Right lobe of liver (tissue), 6 donors: ENCODE measurements at regions not wholly inside any gene's neighbourhood (a gene's known extent, or its start where the extent isn't known, plus 50 kb on each side); places are given as distances from the start of the nearest gene placed in this dataset.
"Not testable (repeated sequence)": the region's sequence is repeated elsewhere in the genome, so short reads cannot be mapped to it uniquely, and the experiment has no call there.

Experiments
- ATAC-seq, 4 donors: fragments of 200-7000 bp; cut with Tn5 transposase; one replicate each; pipeline ENCODE4 v1.9.1; 2020; ENCODE audit warnings: mild to moderate bottlenecking in 4 of 4, moderate library complexity in 4 of 4
- DNase-seq, 3 donors: peaks; one replicate each; pipeline ENCODE4 v3.0.0-alpha.2; 2020
- H3K27ac ChIP-seq, 3 donors: fragments of 200-600 bp; one replicate each; pipeline ENCODE4 v1.8.0; 2022
- H3K27me3 ChIP-seq, 2 donors: fragments of 200-600 bp; one replicate each; pipeline ENCODE4 v1.8.0; 2022
- H3K36me3 ChIP-seq, 4 donors: fragments of 200-600 bp; sonication (generic) in 1 of 4; one replicate each; pipeline versions ENCODE4 v1.5.1 to v1.8.0; 2017 to 2022; ENCODE audit warnings: control low read depth in 1 of 4
- H3K4me1 ChIP-seq, 4 donors: fragments of 200-600 bp; sonication (generic) in 1 of 4; one replicate each; pipeline versions ENCODE4 v1.5.1 to v1.8.0; 2017 to 2022; ENCODE audit warnings: control low read depth in 1 of 4
- H3K4me3 ChIP-seq, 3 donors: fragments of 200-600 bp; one replicate each; pipeline ENCODE4 v1.8.0; 2022
- H3K9me3 ChIP-seq, 4 donors: fragments of 200-600 bp; sonication (generic) in 1 of 4; one replicate each; pipeline versions ENCODE4 v1.5.1 to v1.8.0; 2017 to 2022; ENCODE audit warnings: control low read depth in 1 of 4
- CTCF ChIP-seq, 4 donors: fragments of 200-600 bp in 3 of 4; fragments of 450-650 bp in 1 of 4; IDR thresholded peaks; one replicate each; pipeline versions ENCODE4 v1.5.1 to v1.8.0; 2016 to 2022; ENCODE audit warnings: antibody characterized with exemption in 4 of 4, mild to moderate bottlenecking in 2 of 4
- POLR2A ChIP-seq: fragments of 450-650 bp; IDR thresholded peaks from one replicate; pipeline ENCODE4 v1.6.1; 2017; ENCODE audit warnings: antibody characterized with exemption, mild to moderate bottlenecking
- WGBS: methylation state at CpG from one replicate; pipeline ENCODE4 v1.1.6; 2018; ENCODE audit warnings: low coverage, low lambda C conversion rate; ENCODE audit not compliant: insufficient coverage; ENCODE audit errors: missing lambda C conversion rate; 5-methylcytosine and 5-hydroxymethylcytosine counted together
- intact Hi-C, 2 donors: fragments of 100-400 bp; cut with DNase I; formaldehyde crosslinking; loops; one replicate each; pipeline versions ENCODE4 v1.11.2 to v1.14.1; 2022
- donor health status: DM: no; HTN: yes; CAD: no.
- donor health status: DM: no; HTN: no; CAD: no.
- donor health status: DM: no; HTN: no; CAD: no.
- donor health status: DM: no; HTN: yes; CAD: no.
- donor health status: DM: no; HTN: yes; CAD: no.

DNA sequence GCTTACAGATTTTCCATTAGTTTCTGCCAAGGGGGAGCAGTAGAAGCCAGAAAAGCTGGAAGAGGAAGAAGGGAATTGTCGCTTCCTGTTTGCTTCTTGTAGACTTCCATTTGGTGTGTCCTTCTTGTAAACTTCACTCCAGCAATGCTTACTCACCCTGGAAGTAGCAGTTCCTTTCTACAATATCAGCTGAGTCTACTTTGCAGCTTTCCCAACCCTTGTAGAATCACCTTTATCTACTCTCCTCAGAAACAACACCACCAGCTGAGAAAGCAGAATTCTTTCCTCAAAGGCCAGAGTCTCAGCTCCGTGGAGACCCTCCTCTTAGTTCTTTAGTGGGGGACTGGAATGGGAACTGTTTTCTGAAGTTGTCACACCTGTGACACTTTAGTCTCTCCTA, 1136.7 kb upstream of the TMPRSS15 start:
- Histone ChIP-seq H3K4me1 (no peaks in the 10 kb centered on the region), H3K36me3 (no peaks in the 10 kb centered on the region), H3K9me3 (no peaks in the 10 kb centered on the region), H3K27me3 (no peaks in the 10 kb centered on the region), H3K27ac (no peak overlapping the region), H3K4me3 (no peak overlapping the region)
- ATAC-seq, result no peak
- no peak for TF ChIP-seq POLR2A
- TF ChIP-seq CTCF (IDR thresholded peaks at IDR 0.05), result no peak
- WGBS, result 34% methylated on average over 2 of the region's 2 CpGs
- DNase-seq, result no peak
- intact Hi-C loops, result no loop called here

- intact Hi-C loops, result no loop called here
- H3K4me1 ChIP-seq, result no peaks in the 10 kb centered on the region
- no peak for ATAC-seq
- no peaks in the 10 kb centered on the region for H3K36me3 ChIP-seq
- WGBS, result 32% methylated on average over 2 of the region's 2 CpGs
- H3K9me3 ChIP-seq, result no peaks in the 10 kb centered on the region
- DNase-seq, result no peak
- TF ChIP-seq CTCF (IDR thresholded peaks at IDR 0.05), result no peak
- no peak for TF ChIP-seq POLR2A
- H3K27me3 ChIP-seq, result no peaks in the 10 kb centered on the region
- no peak overlapping the region for H3K27ac ChIP-seq
- H3K4me3 ChIP-seq, result no peak overlapping the region
Measured at GRCh38 chr21:19541602-19542001, 1138.0 kb upstream of the TMPRSS15 start.

- 38% methylated on average over 3 of the region's 4 CpGs for WGBS
- H3K27me3 ChIP-seq, H3K4me3 ChIP-seq, ATAC-seq, H3K36me3 ChIP-seq, intact Hi-C loops, DNase-seq, H3K4me1 ChIP-seq, H3K9me3 ChIP-seq, H3K27ac ChIP-seq: not testable (repeated sequence)
Measured at GRCh38 chr21:19544493-19544892, 1140.9 kb upstream of the TMPRSS15 start.

- H3K9me3 ChIP-seq, result no peaks in the 10 kb centered on the region
- no peak overlapping the region for H3K27ac ChIP-seq
- ATAC-seq (no peak), DNase-seq (no peak)
- no peaks in the 10 kb centered on the region for H3K4me1 ChIP-seq
- WGBS, result 57% methylated on average over 7 of the region's 7 CpGs
- intact Hi-C loops, result no loop called here
- TF ChIP-seq CTCF (IDR thresholded peaks at IDR 0.05), result no peak
- TF ChIP-seq POLR2A, result no peak
- H3K4me3 ChIP-seq, result no peak overlapping the region
- H3K27me3 ChIP-seq, result no peaks in the 10 kb centered on the region
- no peaks in the 10 kb centered on the region for H3K36me3 ChIP-seq
Measured at GRCh38 chr21:19547951-19548840, 1144.6 kb upstream of the TMPRSS15 start.

GRCh38 chr21:19553919-19554615, 1150.5 kb upstream of the TMPRSS15 start:
- H3K4me3 ChIP-seq, result no peak overlapping the region
- intact Hi-C loops, result no loop called here
- WGBS, result 37% methylated on average over 2 of the region's 2 CpGs
- DNase-seq (no peak), ATAC-seq (no peak)
- H3K27me3 ChIP-seq, result no peaks in the 10 kb centered on the region
- H3K36me3 ChIP-seq, result no peaks in the 10 kb centered on the region
- no peaks in the 10 kb centered on the region for H3K4me1 ChIP-seq
- TF ChIP-seq POLR2A (no peak), CTCF (IDR thresholded peaks at IDR 0.05) (no peak)
- no peaks in the 10 kb centered on the region for H3K9me3 ChIP-seq
- no peak overlapping the region for H3K27ac ChIP-seq
